Keratinocyte (primary cell): ENCODE measurements at regions not wholly inside any gene's neighbourhood (a gene's known extent, or its start where the extent isn't known, plus 50 kb on each side); places are given as distances from the start of the nearest gene placed in this dataset.

ENCODE experiments used
- DNase-seq: peaks from one replicate; pipeline ENCODE4 v3.0.0-alpha.2; 2011; ENCODE audit warnings: low read depth, missing footprints, low spot score
- FAIRE-seq: peaks from 2 replicates; lab custom pipeline; 2011; peaks lifted over from hg19 to GRCh38; lab: Jason Lieb, UNC
- H2AFZ ChIP-seq: 2 replicates; pipeline ENCODE4 v1.6.0; 2012; ENCODE audit warnings: low read length, control low read depth, inconsistent platforms; ENCODE audit not compliant: control insufficient read depth
- H3K27ac ChIP-seq: 2 replicates; pipeline ENCODE4 v1.5.1; 2011; ENCODE audit warnings: low read length; ENCODE audit not compliant: control insufficient read depth, insufficient read depth
- H3K27me3 ChIP-seq: 3 replicates; pipeline ENCODE4 v1.6.0; 2011; ENCODE audit warnings: low read length; ENCODE audit not compliant: control insufficient read depth, insufficient read depth; ENCODE audit errors: extremely low read depth
- H3K36me3 ChIP-seq, 2 experiments: 2 replicates in 1 of 2; 3 replicates in 1 of 2; pipeline ENCODE4 v1.5.1; 2011; ENCODE audit warnings: low read length in 2 of 2, mild to moderate bottlenecking in 1 of 2; ENCODE audit not compliant: control insufficient read depth in 2 of 2, insufficient read depth in 2 of 2; ENCODE audit errors: extremely low read depth in 1 of 2
- H3K4me1 ChIP-seq: 3 replicates; pipeline ENCODE4 v1.5.1; 2011; ENCODE audit warnings: low read length; ENCODE audit not compliant: control insufficient read depth, insufficient read depth; ENCODE audit errors: extremely low read depth
- H3K4me2 ChIP-seq: 3 replicates; pipeline ENCODE4 v1.6.0; 2011; ENCODE audit warnings: low read depth, low read length; ENCODE audit not compliant: control insufficient read depth, insufficient read depth; ENCODE audit errors: extremely low read depth
- H3K4me3 ChIP-seq, 3 experiments: fragments of 200-600 bp in 1 of 3; sonication (generic) in 1 of 3; 2 replicates in 2 of 3; 3 replicates in 1 of 3; pipeline ENCODE4 v1.5.1; 2011 to 2016; ENCODE audit warnings: low read length in 3 of 3, mild to moderate bottlenecking in 3 of 3, control low read depth in 2 of 3, inconsistent platforms in 1 of 3, low read depth in 1 of 3, mixed read lengths in 1 of 3, mixed run types in 1 of 3, moderate library complexity in 1 of 3; ENCODE audit not compliant: control insufficient read depth in 2 of 3, insufficient read depth in 2 of 3; ENCODE audit errors: extremely low read depth in 1 of 3
- H3K79me2 ChIP-seq: 2 replicates; pipeline ENCODE4 v1.6.0; 2012; ENCODE audit warnings: low read length; ENCODE audit not compliant: control insufficient read depth, insufficient read depth
- H3K9ac ChIP-seq: 3 replicates; pipeline ENCODE4 v1.6.0; 2011; ENCODE audit warnings: low read length; ENCODE audit not compliant: control insufficient read depth, insufficient read depth; ENCODE audit errors: extremely low read depth
- H3K9me1 ChIP-seq: 3 replicates; pipeline ENCODE4 v1.6.0; 2011; ENCODE audit warnings: low read length; ENCODE audit not compliant: control insufficient read depth, insufficient read depth; ENCODE audit errors: extremely low read depth
- H3K9me3 ChIP-seq: 2 replicates; pipeline ENCODE4 v1.5.1; 2012; ENCODE audit warnings: low read depth, low read length; ENCODE audit not compliant: control insufficient read depth
- H4K20me1 ChIP-seq: 3 replicates; pipeline ENCODE4 v1.6.0; 2011; ENCODE audit warnings: low read length; ENCODE audit not compliant: control insufficient read depth, insufficient read depth; ENCODE audit errors: extremely low read depth
- CTCF ChIP-seq, 3 experiments: IDR thresholded peaks in 1 of 3; conservative IDR thresholded peaks in 1 of 3; optimal IDR thresholded peaks in 1 of 3; 2 replicates in 2 of 3; 3 replicates in 1 of 3; pipeline versions ENCODE3 to v1.5.1; 2011; ENCODE audit warnings: low read length in 3 of 3, mild to moderate bottlenecking in 3 of 3, moderate library complexity in 2 of 3, control low read depth in 1 of 3, inconsistent platforms in 1 of 3; ENCODE audit not compliant: insufficient read depth in 2 of 3; ENCODE audit errors: extremely low read depth in 1 of 3
- EZH2 ChIP-seq: IDR thresholded peaks from one replicate; pipeline ENCODE4 v1.6.1; 2012; ENCODE audit warnings: inconsistent platforms, mild to moderate bottlenecking, low read length, moderate library complexity
- dilution Hi-C: fragments of 300-500 bp; cut with MboI; formaldehyde crosslinking; loops from one replicate; pipeline ENCODE4 v1.7.0; 2020; ENCODE audit warnings: low sequenced_read_pairs; ENCODE audit not compliant: extremely low pct_ligation_motif_present

- TF ChIP-seq EZH2 (no peak), CTCF (optimal IDR thresholded peaks at IDR 0.05 in 1 of 3, IDR thresholded peaks at IDR 0.05 in 1 of 3, conservative IDR thresholded peaks at IDR 0.05 in 1 of 3; ENCODE audit: extremely low read depth in 1 of 3, insufficient read depth in 2 of 3, low read length in 3 of 3) (no peak)
- Histone ChIP-seq H3K27ac (no peak overlapping the region), H3K9me1 (no peaks in the 10 kb centered on the region), H2AFZ (no peak overlapping the region), H3K4me2 (no peak overlapping the region), H3K79me2 (no peaks in the 10 kb centered on the region), H3K36me3 (no peaks in the 10 kb centered on the region), H3K4me3 (no peak overlapping the region), H3K4me1 (no peaks in the 10 kb centered on the region), H3K9me3 (no peaks in the 10 kb centered on the region), H4K20me1 (no peaks in the 10 kb centered on the region), H3K27me3 (no peaks in the 10 kb centered on the region), H3K9ac (no peak overlapping the region)
- no peak for FAIRE-seq
- DNase-seq = no peak
- dilution Hi-C loops = no loop called here
These were observed 494.5 kb upstream of the PBX1 start for GRCh38 chr1:164064501-164064900.

- no peak overlapping the region for H3K4me3 ChIP-seq
- dilution Hi-C loops = no loop called here
- no peak for TF ChIP-seq CTCF (optimal IDR thresholded peaks at IDR 0.05 in 1 of 3, IDR thresholded peaks at IDR 0.05 in 1 of 3, conservative IDR thresholded peaks at IDR 0.05 in 1 of 3; ENCODE audit: extremely low read depth in 1 of 3, insufficient read depth in 2 of 3, low read length in 3 of 3)
- no peak for TF ChIP-seq EZH2
- H3K9ac ChIP-seq = no peak overlapping the region
- H3K4me1 ChIP-seq = no peaks in the 10 kb centered on the region
- H3K36me3 ChIP-seq = no peaks in the 10 kb centered on the region
- H3K9me1 ChIP-seq = no peaks in the 10 kb centered on the region
- no peak overlapping the region for H3K27ac ChIP-seq
- no peak overlapping the region for H2AFZ ChIP-seq
- H3K4me2 ChIP-seq = no peak overlapping the region
- no peaks in the 10 kb centered on the region for H4K20me1 ChIP-seq
- DNase-seq (no peak), FAIRE-seq (no peak)
- no peaks in the 10 kb centered on the region for H3K9me3 ChIP-seq
- no peaks in the 10 kb centered on the region for H3K79me2 ChIP-seq
- H3K27me3 ChIP-seq = no peaks in the 10 kb centered on the region
These were observed 487.7 kb upstream of the PBX1 start for GRCh38 chr1:164071288-164071687.
